HL-60 (cell line): ENCODE measurements at regions not wholly inside any gene's neighbourhood (a gene's known extent, or its start where the extent isn't known, plus 50 kb on each side); places are given as distances from the start of the nearest gene placed in this dataset.

Source experiments
- DNase-seq, 2 experiments: peaks; one replicate each; pipeline ENCODE4 v3.0.0-alpha.2; 2010 to 2020; ENCODE audit warnings: low read depth in 1 of 2, low spot score in 1 of 2
- H3K27ac ChIP-seq: fragments of 250-450 bp; sonication (Bioruptor Pico); replicated peaks from 2 replicates; pipeline ENCODE4 v1.5.1; 2020; ENCODE audit warnings: mild to moderate bottlenecking, moderate library complexity
- H3K27me3 ChIP-seq: fragments of 250-450 bp; sonication (Bioruptor Pico); 2 replicates; pipeline ENCODE4 v1.5.1; 2021; ENCODE audit warnings: mild to moderate bottlenecking, moderate library complexity; ENCODE audit not compliant: insufficient read depth, poor library complexity, severe bottlenecking
- H3K4me3 ChIP-seq: replicated peaks from 2 replicates; pipeline ENCODE4 v1.5.1; 2011; ENCODE audit warnings: mild to moderate bottlenecking, control low read depth, low read length; ENCODE audit not compliant: insufficient read depth
- CTCF ChIP-seq: IDR thresholded peaks from one replicate; pipeline ENCODE4 v1.5.1; 2011; ENCODE audit warnings: low read length, control low read depth, inconsistent platforms; ENCODE audit not compliant: insufficient read depth
- GABPA ChIP-seq: IDR thresholded peaks from 2 replicates; pipeline ENCODE4 v1.6.1; 2012; ENCODE audit warnings: low read depth
- POLR2AphosphoS5 ChIP-seq: IDR thresholded peaks from 2 replicates; pipeline ENCODE4 v1.6.1; 2012; ENCODE audit warnings: low read depth
- REST ChIP-seq: IDR thresholded peaks from 2 replicates; pipeline ENCODE4 v1.6.1; 2012; ENCODE audit warnings: low read depth; ENCODE audit not compliant: insufficient replicate concordance
- SPI1 ChIP-seq: IDR thresholded peaks from 2 replicates; pipeline ENCODE4 v1.6.1; 2012; ENCODE audit warnings: low read depth, mild to moderate bottlenecking, borderline replicate concordance

- Histone ChIP-seq H3K27ac (no peak overlapping the region), H3K4me3 (no peak overlapping the region), H3K27me3 (no peaks in the 10 kb centered on the region)
- TF ChIP-seq SPI1 (no peak), POLR2AphosphoS5 (no peak), GABPA (no peak), CTCF (no peak), REST (no peak)
- no peak for DNase-seq
Measured at GRCh38 chr10:124328477-124329220, 90.1 kb downstream of the OAT start.

- Histone ChIP-seq H3K4me3 (no peak overlapping the region), H3K27me3 (no peaks in the 10 kb centered on the region), H3K27ac (no peak overlapping the region)
- no peak for DNase-seq
- no peak for TF ChIP-seq POLR2AphosphoS5
- TF ChIP-seq SPI1, result no peak
- TF ChIP-seq CTCF, result no peak
Measured at GRCh38 chr10:124325998-124326636, 92.6 kb downstream of the OAT start.

GRCh38 chr10:124325633-124325914 is 93.1 kb downstream of the OAT start:
- TF ChIP-seq CTCF (no peak), GABPA (no peak)
- H3K27ac ChIP-seq, result no peak overlapping the region
- DNase-seq, result no peak
- H3K27me3 ChIP-seq, result no peaks in the 10 kb centered on the region
- no peak overlapping the region for H3K4me3 ChIP-seq

- no peak overlapping the region for H3K27ac ChIP-seq
- DNase-seq, result no peak
- no peaks in the 10 kb centered on the region for H3K27me3 ChIP-seq
- TF ChIP-seq SPI1 (no peak), REST (no peak), CTCF (no peak), POLR2AphosphoS5 (no peak), GABPA (no peak)
- no peak overlapping the region for H3K4me3 ChIP-seq
Measured at GRCh38 chr10:124324856-124325632, 93.7 kb downstream of the OAT start.
